Fibroblast of skin of right quadriceps (primary cell): ENCODE measurements at regions not wholly inside any gene's neighbourhood (a gene's known extent, or its start where the extent isn't known, plus 50 kb on each side); places are given as distances from the start of the nearest gene placed in this dataset.

Experiments used
- DNase-seq: peaks from one replicate; pipeline ENCODE4 v3.0.0-alpha.2; 2013

- DNase-seq = peak; percentile 60
Observed at GRCh38 chr20:4069751-4070150, 54.4 kb upstream of the RNF24 start.

- DNase-seq = no peak
Observed at GRCh38 chr20:4068708-4069107, 53.4 kb upstream of the RNF24 start.

GRCh38 chr20:4067600-4068261 is 52.4 kb upstream of the RNF24 start:
- DNase-seq = peak; percentile 82

GRCh38 chr20:4066551-4066950 is 51.2 kb upstream of the RNF24 start:
- DNase-seq = no peak

GRCh38 chr20:4065391-4065844 is 50.1 kb upstream of the RNF24 start:
- peak; percentile 96 for DNase-seq
